DMS53 (cell line): ENCODE measurements at regions not wholly inside any gene's neighbourhood (a gene's known extent, or its start where the extent isn't known, plus 50 kb on each side); places are given as distances from the start of the nearest gene placed in this dataset.
"Not testable (repeated sequence)": the region's sequence is repeated elsewhere in the genome, so short reads cannot be mapped to it uniquely, and the experiment has no call there.

Experiments
- DNase-seq: peaks from one replicate; lab custom pipeline; 2025; lab: John Stamatoyannopoulos, UW

DNA sequence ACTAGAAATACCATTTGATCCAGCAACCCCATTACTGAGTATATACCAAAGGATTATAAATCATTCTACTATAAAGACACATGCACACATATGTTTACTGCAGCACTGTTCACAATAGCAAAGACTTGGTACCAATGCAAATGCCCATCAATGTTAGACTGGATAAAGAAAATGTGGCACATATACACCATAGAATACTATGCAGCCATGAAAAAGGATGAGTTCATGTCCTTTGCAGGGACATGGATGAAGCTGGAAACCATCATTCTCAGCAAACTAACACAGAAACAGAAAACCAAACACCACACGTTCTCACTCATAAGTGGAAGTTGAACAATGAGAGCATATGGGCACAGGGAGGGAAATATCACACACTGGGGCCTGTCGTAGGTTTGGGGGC lies 106.0 kb downstream of the SPATA18 start:
- not testable (repeated sequence) for DNase-seq

DNA sequence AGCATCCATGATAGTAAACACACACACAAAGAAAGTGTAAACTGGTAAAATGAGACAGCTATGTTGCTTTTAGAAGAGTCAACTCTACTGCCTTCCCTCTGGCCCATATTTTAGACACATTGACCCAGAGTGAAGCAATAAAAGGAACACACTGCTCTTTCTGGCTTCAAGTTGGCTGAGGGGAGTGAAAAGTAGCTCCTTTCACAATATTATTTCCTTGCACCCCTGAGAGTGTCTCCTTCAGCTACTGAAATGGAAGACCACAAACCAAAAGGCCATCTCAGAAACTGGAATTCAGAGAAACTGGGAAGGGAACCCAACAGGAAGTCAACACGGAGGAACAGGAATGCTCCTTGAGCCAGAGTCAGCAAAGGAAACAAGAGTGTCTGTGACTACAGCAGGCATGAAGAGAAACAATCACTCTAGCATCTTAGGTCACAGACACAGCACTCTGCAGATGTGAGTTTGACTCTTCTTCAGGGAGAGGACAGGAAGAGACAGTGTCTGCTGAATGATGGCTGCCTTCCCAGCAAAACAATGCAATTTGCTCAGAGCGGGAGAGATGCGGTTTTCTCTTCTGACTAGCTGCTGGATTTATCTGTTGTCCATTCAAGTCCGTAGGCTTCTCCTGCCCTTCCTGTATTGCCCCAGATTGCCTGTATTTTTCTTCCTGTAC lies 106.7 kb downstream of the SPATA18 start:
- DNase-seq: no peak

DNA sequence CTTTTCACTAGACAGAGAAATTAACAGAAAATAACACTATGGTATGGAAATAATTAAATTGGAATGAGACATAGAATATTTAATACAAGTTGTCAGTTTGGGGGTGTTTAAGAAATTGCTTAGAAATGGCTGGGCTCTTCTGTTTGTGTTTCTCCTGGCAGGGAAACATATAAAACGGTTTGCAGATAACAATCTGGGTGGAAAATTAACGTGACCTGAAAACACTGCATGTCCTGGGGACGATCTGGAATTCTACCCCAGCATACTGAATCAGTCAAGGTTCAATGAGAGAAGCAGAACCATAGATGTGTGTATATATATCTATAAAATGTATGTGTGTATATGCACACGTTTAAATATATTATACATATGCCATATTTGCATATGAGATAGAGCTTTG lies 109.8 kb downstream of the SPATA18 start:
- no peak for DNase-seq

DNA sequence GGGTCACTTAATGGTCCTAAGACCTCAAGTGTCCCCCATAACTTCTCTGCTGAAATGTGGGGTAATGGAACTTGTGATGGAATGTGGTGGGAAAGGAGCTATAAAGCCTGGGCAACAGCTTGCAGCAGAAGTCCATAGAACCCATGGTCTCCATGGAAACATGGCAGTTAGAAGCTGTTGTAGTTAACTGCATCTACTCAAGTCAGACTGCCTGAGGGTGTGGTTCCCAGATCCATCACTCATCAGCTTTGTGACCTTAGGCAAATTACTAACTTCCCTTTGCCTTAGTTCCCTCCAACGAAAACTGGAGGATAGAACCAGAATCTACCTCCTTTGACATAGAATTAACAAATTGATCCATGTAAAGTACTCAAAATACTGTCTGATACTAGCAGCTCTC lies 113.0 kb downstream of the SPATA18 start:
- DNase-seq: no peak

DNA sequence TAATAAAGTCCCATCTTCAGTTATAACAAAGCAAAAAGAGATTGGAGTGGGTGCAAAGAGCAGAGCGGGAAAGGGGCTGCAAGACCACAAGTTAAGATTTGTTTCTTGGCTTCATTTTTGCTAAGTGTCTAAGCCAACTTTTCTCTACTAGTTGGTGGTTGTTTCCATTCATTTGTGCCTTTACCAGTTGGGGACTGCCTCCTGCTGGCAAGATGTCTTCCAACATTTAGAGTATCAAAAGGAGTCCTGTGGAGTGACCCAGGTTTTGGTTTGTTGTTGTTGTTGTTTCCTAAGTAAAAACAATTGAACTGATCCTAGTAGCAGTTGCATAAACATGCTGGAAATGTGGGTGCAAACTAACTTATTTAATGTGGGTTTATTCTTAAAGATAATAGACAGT lies 121.1 kb downstream of the SPATA18 start:
- peak; percentile 5 for DNase-seq

DNA sequence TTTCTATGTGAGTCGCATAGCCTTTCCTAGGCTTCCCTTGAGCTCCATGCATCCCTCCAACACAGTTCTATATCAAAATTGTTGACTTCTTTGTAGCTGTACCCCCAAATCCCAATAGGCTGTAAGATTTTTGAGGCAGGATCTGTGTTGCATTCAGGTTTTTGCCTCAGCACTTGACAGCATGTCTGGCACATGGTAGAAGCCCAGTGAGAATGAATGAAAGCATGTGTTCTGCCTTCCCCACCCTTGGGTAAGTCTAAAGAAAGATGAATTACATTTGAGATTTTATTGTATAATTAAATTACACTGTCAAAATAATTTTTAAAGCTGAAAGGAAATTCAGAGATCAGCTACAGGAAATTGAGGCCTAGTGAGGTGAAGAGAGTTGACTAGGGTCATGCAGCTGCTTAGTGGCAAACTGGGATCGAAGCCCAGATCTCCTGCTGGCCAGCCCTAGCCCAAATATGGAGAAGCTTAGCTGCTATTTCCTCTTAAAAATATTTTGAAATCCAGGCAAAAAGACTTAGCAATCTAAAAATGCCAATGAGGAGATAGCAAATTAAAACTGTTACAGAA lies 122.5 kb downstream of the SPATA18 start:
- DNase-seq: no peak

DNA sequence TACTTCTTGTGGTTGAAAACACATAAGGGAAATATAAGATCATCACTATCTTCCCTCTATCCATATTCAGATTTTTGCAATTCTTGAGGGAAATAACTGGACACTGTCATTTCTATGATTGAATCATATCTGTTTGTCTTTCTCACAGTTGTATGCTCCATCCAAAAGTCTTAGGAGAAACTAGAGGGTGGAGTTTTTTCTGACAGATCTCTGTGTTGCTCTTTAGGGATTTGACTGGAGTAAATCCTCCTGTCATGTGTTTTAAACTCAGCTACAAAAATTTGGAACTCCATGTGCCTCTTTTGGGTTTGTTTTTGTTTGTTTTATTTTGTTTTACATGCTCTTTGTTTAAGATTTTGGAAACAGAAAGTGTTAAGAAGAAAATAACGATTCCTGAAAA lies 136.5 kb downstream of the SPATA18 start:
- no peak for DNase-seq

DNA sequence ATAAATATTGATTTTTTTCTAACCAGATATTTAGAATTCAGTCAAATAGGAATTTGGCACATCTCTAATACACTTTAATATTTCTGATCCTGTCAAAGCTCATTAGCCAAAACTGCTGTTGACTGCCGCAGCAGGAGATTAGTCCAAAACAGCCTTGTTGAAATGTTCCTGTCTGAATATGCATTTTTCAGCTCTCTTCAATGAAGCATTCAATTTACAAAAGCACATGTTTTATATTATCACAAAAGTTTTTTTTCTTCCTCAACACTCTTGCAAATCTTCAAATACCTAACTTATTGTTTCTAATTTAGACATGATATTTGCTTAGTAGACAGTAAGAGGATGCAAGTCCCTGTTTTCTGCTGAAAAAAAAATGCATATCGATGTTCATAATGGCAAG lies 140.9 kb downstream of the SPATA18 start:
- DNase-seq: no peak

DNA sequence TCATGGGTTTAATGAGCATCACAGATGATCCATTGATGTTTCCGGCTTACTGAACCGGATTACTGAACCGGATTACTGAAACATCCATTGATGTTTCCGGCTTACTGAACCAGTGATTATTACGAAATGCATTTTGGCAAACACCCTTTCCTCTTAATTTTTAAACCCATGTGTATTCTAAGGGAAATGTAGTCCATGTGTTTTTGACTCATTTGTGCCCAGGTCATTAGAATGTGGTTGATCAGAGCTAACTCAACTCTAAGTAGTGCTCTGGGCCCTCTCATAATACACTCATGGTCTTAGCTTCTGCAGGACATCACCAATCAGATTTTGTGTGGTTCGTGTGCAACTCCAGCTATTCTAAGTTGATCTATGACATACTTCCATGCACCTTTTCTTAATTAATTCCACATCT lies 141.6 kb downstream of the SPATA18 start:
- DNase-seq: no peak

DNA sequence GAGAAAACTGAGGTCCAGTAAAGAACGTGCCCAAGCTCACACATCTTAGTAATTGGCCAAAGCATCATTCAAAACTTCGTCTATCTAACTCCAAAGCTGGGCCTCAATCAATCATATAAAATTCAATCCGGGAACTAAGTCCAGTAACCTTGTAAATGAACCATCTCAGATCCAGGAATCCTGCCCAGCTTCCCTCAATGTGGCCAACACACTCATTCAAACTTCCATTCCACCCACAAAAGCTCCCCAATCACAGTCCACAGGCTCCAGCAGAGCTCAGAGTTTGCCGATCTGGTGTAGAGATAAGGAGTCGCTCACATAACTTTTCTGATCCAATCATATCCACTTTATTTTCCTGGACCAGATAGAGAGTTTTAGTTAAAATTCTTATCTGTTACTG lies 144.8 kb downstream of the SPATA18 start:
- no peak for DNase-seq

DNA sequence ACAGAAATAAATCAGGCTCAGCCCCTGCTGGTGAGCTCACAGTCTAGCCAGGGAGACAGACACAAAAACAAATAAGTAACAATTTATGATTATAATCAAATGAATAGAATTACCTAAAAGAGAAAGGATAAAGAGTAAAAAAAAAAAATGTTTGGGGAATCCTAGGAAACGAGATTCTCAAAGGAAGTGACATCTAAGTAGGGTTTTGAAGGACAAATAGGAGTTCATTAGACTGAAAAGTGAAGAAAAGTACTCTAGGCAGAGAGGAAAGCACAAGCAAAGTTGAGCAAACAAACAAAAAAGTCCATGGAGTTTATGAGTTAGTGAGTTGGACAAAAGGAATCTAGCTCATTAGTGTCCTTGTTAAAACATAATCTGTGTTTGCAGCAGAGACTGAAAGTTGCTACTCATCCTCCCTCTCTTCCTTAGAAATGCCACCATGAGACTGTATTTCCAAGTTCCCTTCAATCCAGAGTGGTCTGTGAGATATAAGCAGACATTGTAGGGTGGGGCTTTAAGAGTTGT lies 145.6 kb downstream of the SPATA18 start:
- DNase-seq: no peak

DNA sequence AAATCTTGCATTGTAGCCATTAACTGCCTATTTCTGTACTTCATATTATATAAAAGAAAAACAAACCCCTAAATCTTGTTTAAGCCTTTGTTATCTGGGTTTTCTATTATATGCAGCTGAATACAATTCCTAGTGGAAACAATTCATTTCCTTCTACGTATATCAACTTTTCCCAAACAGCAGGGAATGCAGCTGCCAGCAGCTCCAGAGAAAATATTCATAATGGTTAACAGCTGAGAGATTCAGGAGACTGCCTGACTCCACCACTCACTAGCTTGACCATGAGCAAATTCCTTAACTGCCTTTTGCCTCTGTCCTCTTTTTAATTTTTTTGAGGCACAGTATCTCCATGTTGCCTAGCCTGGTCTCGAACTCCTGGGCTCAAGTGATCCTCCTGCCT lies 146.2 kb downstream of the SPATA18 start:
- no peak for DNase-seq

DNA sequence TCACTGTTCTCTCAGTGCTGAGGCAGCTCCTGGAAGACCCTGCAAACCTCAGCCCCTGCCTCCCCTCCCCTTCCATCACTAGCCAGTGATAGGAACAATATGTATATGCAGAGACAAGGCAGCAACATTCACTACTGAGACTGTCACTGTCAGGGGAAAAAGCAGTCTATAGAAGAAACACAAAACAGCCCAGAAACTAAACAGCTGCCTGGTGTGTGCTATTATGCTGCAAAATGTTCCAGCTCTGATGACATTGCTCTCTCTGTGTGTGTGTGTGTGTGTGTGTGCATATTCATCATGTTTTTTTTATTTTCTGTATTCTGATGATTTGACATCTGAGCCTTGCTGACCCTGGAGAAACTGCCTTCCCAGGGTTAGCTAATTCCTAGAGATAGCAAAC lies 147.2 kb downstream of the SPATA18 start:
- no peak for DNase-seq

DNA sequence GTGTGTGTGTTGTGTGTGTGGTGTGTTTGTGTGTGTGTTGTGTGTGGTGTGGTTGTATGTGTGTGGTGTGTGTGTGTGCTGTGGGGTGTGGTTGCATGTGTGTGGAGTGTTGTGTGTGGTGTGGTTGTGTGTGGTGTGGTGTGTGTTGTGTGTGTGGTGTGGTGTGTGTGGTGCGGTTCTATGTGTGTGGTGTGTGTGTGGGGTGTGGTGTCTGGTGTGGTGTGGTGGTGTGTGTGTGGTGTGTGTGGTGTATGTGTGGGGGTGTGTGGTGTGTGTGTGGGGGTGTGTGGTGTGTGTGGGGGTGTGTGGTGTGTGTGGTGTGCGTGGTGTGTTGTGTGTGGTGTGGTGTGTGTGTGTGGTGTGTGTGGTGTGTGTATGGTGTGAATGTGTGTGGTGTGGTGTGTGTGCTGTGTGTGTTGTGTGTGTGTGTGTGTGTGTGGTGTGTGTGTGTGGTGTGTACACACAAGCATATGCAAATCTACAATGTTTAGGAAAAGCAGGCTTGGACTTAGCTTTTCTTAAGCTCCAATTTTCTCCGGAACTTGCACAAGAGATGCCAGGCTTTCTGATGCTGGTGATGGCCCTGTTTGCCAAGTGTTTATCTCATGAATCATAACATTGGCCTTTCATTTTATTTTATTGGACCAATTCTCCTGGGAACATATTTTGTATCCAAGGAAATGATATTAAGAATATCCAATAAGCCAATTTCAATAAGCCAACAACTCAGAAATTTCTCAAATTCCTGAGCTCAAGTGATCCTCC lies 148.7 kb downstream of the SPATA18 start:
- DNase-seq: peak; percentile 2

DNA sequence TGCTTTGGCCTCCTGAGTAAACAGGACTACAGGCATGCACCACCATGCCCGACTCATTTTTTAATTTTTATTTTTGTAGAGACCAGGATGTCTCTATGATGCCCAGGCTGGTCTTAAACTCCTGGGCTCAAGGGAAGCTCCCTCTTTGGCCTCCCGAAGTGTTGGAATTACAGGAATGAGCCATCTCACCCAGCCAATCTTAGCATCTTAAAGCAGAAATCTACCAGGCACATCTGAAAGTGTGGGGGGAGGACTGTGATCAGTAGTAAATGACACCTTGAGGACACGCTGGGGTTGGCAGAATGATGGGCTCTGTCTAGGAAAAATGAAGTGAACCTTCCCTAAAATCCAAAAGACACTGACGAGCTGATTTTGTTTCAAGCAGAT lies 149.2 kb downstream of the SPATA18 start:
- no peak for DNase-seq

DNA sequence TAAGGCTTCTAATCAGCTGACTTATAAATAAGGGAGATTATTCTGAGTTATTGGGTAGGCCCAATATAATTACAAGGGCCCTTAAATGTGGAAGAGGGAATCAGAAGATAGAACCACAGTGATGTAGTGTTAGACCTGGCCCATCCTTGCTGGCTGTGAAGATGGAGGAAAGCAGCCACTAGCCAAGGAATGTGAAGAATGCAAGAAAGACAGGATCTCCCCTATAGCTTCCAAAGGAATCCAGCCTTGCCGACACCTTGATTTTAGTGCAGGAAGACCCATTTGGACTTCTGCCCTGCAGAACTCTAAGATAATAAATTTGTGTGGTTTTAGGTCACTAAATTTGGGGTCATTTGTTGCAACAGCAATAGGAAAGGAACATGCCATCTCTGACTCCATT lies 150.6 kb downstream of the SPATA18 start:
- no peak for DNase-seq

DNA sequence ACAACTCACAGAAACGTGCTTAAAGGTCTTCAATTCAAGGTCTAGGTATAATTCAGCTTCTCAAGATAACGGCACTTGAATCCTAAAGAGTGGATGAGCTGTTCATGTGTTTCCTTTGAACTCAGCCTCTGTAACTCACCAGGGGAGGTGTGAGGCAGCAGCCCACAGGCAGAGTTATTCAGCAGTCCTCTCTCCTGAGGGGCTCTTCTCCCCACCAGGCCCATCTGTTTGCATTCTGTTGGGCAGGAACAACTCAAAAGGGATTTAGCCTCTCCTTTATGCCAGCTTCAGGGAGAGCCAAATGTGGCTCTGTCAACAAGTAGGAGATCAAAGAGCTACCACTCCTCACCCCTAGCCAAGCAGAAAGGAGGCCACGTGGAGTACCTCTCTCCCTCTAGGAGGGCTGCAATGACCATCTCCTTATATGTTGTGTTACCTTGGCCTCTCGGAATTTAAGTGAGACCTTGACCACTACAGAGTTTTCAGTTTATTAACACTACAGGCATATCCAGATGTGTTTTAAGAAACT lies 151.2 kb downstream of the SPATA18 start:
- DNase-seq: peak; percentile 28

DNA sequence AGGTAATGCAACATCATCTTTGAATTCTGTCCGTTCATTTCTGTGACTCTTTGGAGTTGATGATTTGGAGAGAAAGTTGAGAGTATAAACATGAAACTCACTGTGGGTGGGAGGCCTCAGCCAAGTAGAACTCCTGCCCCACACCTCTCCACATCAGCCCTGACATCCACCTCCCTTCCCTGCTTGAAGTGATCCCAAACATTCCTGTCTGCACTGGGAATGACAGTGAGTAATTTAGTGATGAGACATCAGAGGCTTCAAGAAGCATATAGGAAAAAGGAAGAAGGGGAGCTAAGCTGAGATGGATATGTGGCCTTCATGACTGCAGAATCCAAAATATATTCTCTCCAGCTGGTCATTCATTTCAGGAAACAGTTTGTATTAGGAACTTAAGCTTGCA lies 151.8 kb downstream of the SPATA18 start:
- DNase-seq: no peak

DNA sequence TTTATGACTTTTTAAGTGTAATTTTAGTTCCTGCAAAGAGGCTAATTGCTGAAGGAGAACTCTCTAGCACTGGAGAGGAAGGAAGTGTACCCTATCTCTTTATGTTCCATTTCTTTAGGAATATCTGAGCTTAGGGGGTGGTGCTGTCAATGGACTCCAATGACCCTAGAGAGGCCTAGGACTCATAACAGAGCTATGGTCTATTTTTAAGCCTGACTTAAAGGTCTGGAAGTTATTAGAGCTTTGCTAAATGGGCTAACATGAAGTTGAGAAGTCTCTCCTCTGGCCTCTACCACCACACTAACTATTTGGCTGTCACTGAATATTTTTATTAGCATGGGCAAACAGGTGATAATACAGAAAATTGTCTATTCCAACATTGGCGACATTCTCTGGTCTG lies 152.2 kb downstream of the SPATA18 start:
- no peak for DNase-seq

DNA sequence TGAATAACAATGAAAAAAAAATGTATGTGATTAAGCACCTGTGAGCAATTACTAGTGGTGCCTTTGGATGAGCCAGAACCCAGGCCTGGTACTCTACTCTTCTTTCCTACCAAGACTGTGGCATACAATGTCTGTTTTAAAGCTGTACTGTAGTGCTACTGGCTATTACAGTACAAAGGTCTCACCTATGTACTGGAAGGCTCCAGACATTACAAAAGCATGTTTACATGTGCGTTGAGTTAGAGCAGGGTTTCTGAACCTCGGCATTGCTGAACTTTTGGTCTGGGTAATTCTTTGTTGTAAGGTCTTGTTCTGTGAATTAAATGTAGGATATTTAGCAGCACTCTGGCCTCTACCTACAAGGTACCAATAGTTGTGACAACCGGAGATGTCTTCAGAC lies 153.8 kb downstream of the SPATA18 start:
- no peak for DNase-seq

DNA sequence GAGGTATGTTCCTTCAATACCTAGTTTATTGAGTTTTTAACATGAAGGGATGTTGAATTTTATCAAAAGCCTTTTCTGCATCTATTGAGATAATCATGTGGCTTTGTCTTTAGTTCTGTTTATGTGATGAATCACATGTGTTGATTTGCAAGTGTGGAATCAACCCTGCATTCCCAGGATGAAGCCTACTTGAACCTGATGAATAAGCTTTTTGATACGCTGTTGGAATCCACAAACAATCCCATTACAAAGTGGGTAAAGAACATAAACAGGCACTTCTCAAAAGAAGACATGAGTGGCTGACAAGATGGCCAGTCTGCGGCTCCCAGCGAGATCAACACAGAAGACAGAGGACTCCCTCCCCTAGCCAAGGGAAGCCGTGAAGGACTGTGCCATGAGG lies 156.0 kb downstream of the SPATA18 start:
- peak; percentile 6 for DNase-seq

DNA sequence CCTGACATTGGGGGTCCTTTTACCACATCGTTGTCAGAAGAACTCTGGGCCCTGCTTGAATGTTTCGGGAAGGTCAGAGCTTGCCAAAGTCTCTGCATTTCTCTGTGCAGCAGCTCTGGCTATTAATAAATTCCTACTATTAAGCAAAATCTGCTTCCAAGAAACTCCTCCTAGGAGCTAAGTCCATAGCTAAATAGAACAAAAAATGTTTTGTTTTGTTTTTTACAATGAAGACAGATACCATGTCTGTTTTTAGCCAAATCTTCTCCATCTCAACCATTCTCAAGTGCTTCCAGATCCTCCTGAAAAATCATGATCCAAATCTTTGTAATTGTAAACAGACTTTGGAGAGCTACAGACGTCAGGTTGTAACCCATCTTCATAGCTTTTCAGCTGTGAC lies 161.6 kb downstream of the SPATA18 start:
- no peak for DNase-seq

DNA sequence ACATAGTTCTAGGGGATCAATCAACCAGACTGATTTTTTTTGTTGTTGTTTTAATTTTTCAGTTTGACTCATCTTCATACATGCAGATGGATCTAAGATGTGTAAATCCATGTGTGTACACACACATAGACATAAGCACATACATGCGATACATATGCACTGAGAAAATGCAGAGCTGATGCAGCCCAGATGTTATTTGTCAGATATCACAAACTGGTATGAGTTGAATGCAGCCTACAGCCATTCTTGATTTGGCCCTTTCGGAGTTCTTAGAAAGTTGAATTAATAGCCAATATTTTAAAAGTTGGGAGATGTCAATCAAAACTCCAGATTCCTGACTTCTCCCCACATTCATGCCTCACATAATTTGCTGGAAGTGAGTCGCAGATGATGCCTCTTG lies 180.4 kb downstream of the SPATA18 start:
- no peak for DNase-seq
